HG03520 (cell line): ENCODE measurements at regions not wholly inside any gene's neighbourhood (a gene's known extent, or its start where the extent isn't known, plus 50 kb on each side); places are given as distances from the start of the nearest gene placed in this dataset.

ENCODE experiments used
- ATAC-seq: cut with Tn5 transposase; IDR thresholded peaks from one replicate; pipeline ENCODE4 v1.9.1; 2021; ENCODE audit warnings: mild to moderate bottlenecking, moderate library complexity; ENCODE audit not compliant: unreplicated experiment

GRCh38 chr18:43635397-43635796, 358.1 kb upstream of the SYT4 start:
- ATAC-seq = no peak

GRCh38 chr18:43642727-43643330, 365.5 kb upstream of the SYT4 start:
- no peak for ATAC-seq

DNA sequence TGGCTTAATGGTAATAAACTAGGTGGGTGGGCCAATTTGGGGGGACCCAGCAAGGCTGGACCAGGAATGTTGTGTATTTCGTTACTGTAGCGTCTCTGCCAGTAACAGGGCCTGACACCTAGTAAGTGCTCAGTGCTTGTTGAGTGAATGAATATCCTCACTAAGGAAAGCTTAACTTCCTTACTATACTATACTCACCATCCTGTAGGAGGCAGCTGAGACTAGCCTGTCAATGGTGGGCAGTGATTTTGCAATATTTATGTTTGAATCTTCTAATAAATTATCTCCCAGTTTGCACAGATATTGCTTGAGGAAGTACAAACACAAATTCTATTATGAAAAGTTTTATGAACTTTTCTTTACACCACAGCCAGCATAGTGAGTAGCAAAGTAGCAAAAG, 370.7 kb upstream of the SYT4 start:
- no peak for ATAC-seq

DNA sequence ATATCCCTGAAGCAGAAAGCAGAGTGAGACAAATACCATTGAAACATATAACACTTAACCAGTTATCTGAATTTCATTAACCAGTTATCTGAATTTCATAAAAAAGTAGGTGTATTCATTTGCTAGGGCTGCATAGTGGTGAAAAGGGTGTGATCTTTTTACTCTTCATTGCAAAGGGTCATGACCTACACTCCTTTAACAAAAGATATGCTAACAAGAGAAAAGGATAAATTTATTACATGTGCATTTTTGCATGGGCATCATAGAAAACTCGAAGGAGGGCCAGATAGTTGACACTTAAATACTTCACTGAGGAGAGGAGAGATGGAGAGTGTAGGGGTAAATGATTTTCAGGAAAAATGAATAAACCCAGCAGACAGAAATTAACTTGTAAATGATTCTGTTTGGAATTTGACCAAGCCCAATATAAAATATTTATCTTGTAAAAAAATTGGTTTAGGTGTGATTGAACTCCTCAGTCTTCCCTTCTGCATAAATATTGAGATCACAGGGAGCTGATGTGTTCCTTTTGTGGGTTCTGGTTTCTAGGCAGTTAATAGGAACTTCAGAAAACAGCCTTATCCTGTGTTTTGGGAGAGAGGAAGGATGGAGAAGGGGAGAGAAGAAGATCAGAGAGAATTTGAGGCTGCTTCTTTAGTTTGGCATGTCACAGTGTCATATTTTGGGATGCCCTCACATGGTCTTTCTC, 372.5 kb upstream of the SYT4 start:
- no peak for ATAC-seq

DNA sequence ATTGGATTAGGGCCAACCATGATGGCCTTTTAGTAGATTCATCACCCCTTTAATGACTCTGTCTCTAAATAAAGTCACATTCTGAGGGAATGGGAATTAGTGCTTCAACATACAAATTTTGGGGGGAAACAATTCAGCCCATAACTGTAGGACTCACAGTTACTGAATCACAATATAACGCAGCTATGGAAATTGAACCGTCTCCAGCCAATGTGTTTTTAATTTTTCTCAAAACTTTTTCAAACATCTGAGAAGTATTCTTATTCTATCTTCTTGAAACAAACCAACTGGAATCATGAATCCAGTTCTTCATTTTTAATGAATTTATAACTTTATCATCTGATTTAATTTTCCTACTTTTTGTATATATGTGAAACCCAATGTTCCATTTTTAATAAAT, 373.1 kb upstream of the SYT4 start:
- no peak for ATAC-seq

GRCh38 chr18:43651057-43651456, 373.8 kb upstream of the SYT4 start:
- ATAC-seq = no peak

- ATAC-seq = no peak
These were observed 379.3 kb upstream of the SYT4 start for GRCh38 chr18:43656547-43656946.

DNA sequence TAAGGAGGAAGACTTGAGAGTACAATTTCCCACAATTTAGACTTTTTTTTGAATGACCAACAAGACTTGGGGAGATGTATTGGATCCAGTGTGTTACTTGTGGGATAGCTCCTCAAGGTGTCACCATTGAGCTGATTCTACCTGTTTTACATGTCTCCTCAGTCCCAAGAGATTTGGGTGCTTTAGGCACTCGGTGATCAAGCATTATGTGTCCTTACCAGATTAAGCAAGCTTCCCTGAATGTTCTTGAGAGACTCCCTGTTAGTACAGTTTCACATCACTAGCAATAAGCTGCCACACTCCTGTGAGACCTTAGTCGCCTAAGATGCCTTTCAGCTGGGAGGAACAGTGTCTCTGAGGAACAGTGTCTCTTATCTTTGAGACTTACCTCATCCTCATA, 384.3 kb upstream of the SYT4 start:
- ATAC-seq = peak; percentile 78

DNA sequence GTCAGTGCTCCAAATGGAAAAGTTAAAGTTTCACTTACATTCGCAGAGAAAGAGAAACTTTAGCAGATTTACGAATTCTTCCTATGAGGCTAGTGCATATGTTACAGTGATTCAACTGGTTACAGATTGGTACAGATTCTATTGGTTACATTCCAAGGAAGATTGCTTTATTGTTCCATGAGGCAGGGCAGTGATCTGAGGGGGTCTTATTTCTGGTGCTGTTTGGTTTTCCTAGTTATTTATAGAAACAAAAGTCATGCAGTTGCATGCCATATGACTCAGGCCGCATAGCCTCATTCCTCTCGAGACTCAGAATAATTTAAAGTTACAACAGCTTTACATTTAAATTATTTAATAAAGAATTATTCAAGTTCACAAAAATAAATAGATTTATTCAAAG, 385.4 kb upstream of the SYT4 start:
- ATAC-seq = no peak

DNA sequence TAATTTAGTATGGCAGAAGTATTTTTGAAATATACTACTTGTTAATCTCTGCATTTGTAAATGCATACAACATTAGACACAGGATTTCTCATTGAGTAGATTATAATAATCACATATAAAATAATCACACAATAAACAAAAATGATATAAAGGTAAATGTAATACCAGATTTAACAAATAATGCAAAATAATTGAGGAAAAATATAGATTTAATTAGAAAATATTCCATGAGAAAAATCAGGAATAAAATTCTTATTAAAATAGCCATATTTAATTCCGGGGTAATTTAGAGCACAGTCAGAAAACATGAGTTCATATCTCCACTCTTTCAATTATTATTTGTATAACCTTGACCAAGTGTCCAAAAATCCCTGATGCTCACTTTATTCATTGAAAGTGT, 385.9 kb upstream of the SYT4 start:
- ATAC-seq = no peak

DNA sequence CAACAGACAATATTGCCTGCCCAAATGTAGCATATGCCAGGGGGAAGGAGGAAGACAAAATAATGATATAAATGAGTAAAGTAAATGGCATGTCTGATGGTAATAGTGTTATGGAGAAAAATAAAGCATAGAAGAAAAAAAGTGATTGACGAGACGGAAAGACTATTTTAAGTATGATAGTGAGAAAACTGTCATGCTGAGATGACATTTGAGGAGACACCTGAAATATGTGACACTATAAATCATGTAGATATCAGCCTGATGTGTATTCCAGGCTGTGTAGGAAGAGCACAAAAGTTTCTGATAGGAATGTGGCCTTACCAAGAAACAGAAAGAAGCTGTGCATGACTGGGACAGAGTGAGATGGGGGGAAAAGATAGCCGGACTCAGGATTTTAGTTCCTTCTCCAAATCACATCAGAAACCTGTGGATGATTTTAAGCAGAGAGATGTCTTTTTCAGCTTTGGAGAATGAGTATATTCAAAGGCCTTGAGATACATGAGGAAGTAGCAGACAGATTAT, 387.3 kb upstream of the SYT4 start:
- no peak for ATAC-seq

DNA sequence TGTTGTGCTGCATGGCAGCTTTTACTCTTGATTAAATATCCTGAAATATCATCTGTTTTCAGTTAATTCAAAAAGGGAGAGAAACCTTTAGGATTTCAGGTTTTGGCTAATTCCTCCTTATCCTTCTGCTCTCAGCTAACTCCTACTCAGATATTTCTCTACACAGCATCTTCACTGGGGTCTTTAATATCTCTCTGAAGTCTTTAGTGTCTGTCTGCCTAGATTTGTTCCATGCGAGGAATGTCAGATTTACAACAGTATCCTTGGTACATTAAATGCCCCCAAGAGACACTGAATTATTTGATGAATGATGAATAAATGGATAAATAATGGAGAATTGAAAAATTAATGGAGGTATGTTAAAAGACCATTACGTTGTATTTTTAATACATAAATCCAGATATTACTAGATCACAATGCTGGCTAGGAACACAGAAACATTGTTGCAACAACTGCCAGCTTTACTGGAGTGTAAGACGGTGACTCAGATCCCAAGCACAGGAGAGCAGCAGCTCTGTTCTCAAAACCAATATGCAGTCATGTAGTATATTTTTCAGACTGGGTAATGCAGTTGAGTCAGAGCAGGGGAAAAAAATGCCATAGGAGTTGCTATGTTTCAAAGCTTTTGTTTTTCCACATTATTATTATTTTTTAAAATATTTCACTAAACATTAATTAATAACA, 388.0 kb upstream of the SYT4 start:
- no peak for ATAC-seq

DNA sequence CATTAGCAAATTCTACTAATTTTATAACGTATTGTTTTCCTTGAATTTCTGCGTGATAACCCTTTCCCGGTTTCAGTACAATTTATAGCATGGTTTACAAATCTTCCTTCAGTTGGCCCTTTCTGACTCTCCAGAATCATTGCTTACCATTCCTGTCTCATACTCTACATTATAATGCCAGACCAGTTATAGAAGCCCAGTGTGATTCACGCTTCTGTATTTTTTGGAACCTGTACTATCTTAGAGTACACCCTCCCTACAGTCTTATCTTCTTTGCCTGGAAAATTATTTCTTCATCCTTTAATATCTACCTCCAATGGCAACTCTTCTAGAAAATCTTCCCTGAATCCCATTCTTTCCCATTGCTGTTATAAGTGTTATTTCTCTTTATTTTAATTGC, 391.6 kb upstream of the SYT4 start:
- no peak for ATAC-seq

- ATAC-seq = no peak
These were observed 394.1 kb upstream of the SYT4 start for GRCh38 chr18:43671431-43671830.

- ATAC-seq = no peak
These were observed 402.8 kb upstream of the SYT4 start for GRCh38 chr18:43680096-43680495.

DNA sequence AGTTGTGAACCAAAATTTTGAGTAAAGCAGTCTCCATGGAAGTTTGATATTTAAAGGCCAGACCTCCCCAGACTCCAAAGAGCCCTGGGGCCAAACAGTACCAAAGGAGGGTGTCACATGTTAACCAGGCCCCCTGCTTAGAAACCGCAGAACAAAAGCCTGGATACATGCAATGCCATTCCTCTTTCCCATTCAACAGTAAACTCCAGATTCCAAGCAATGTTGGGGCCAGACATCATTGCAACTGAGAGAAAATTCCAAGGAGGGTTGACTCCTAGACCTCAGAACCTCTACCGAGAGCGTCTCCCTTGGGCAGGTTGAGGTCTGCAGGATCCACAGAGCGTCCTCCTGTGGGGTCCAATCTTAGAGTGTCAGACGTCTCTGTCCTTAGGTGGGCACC, 404.4 kb upstream of the SYT4 start:
- ATAC-seq = no peak

DNA sequence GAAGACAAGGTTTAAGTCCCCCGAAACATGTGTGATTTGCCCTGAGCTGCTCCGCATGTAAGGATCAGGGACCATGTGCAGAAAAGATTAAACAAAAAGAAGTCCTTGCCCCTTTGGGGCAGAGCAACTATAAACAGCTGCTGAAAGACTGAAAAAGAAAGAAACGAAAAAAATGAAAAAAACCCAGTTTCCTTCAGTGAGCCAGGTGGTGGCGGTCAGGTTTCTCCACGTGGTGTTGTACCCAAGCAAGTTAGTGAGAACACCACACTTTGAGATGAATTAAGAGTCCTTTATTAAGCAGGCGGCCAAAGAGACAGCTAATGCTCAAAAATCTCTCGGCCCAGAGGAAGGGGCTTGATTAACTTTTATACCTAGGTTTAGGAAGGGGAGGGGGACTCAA, 404.9 kb upstream of the SYT4 start:
- no peak for ATAC-seq

DNA sequence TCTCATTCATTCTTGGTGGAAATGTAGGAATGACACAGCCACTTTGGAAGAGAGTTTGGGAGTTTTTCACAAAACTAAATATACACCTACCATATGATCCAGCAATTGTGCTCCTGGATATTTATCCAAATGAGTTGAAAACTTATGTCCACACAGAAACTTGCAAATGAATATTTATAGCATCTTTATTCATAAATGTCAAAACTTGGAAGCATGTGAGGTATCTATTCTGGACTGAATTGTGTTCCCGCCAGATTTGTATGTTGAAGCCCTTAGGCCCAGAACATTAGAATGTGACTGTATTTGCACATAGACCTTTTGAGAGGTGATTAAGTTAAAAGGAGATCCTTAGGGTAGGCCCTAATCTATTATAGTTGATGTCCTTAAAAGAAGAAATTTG, 409.4 kb upstream of the SYT4 start:
- ATAC-seq = no peak

GRCh38 chr18:43692099-43692690, 414.9 kb upstream of the SYT4 start:
- no peak for ATAC-seq

GRCh38 chr18:43702399-43702798, 425.1 kb upstream of the SYT4 start:
- no peak for ATAC-seq

DNA sequence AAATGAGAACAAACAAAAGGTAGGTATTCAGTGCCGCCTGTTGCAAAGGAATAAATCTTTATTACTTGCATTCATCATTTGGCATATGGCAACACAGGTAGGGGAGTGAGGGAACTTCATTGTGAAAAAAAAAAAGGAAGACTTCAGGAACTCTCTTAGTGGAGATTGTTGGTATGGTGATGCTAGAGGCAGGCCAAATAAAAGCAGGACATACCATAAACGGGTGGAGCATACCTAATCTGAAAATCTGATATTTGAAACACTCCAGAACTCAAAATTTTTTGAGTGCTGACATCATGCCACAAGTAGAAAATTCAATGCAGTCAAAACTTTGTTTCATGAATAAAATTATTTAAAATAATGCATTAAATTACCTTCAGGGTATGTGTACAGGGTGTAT, 425.8 kb upstream of the SYT4 start:
- ATAC-seq = no peak

GRCh38 chr18:43705850-43706249, 428.6 kb upstream of the SYT4 start:
- ATAC-seq = no peak
